Small intestine (tissue), 7 donors: ENCODE measurements at regions not wholly inside any gene's neighbourhood (a gene's known extent, or its start where the extent isn't known, plus 50 kb on each side); places are given as distances from the start of the nearest gene placed in this dataset.
A peak's percentile ranks its signal among the peaks of the same experiment; 100 is the strongest.

Experiments used
- DNase-seq, 2 donors: peaks; one replicate each; pipeline versions ENCODE4 v3.0.0 to v3.0.0-alpha.2; 2013
- FAIRE-seq: peaks from 2 replicates; lab custom pipeline; 2012; peaks lifted over from hg19 to GRCh38; lab: Jason Lieb, UNC
- H3K27ac ChIP-seq, 3 donors: one replicate each; pipeline ENCODE4 v1.5.1; 2013; ENCODE audit warnings: low read length in 2 of 3, mild to moderate bottlenecking in 2 of 3, control low read depth in 1 of 3, inconsistent platforms in 1 of 3, low read depth in 1 of 3, moderate library complexity in 1 of 3
- H3K27me3 ChIP-seq, 3 donors: one replicate each; pipeline ENCODE4 v1.6.1; 2013; ENCODE audit warnings: low read length in 3 of 3, inconsistent platforms in 1 of 3; ENCODE audit not compliant: control insufficient read depth in 3 of 3, insufficient read depth in 3 of 3
- H3K36me3 ChIP-seq, 3 donors: one replicate each; pipeline ENCODE4 v1.6.1; 2013; ENCODE audit warnings: low read length in 3 of 3, inconsistent platforms in 1 of 3, low read depth in 1 of 3, mild to moderate bottlenecking in 1 of 3, moderate library complexity in 1 of 3; ENCODE audit not compliant: control insufficient read depth in 3 of 3, insufficient read depth in 2 of 3
- H3K4me1 ChIP-seq, 3 donors: one replicate each; pipeline ENCODE4 v1.6.1; 2013; ENCODE audit warnings: low read length in 2 of 3, inconsistent platforms in 1 of 3, low read depth in 1 of 3, mild to moderate bottlenecking in 1 of 3, moderate library complexity in 1 of 3; ENCODE audit not compliant: control insufficient read depth in 3 of 3, insufficient read depth in 2 of 3
- H3K4me3 ChIP-seq, 3 donors: one replicate each; pipeline ENCODE4 v1.5.1; 2013; ENCODE audit warnings: low read length in 3 of 3, control low read depth in 1 of 3, inconsistent platforms in 1 of 3, low read depth in 1 of 3, mild to moderate bottlenecking in 1 of 3, moderate library complexity in 1 of 3
- H3K9me3 ChIP-seq, 2 donors: one replicate each; pipeline ENCODE4 v1.6.1; 2013; ENCODE audit warnings: low read depth in 1 of 2, low read length in 1 of 2; ENCODE audit not compliant: control insufficient read depth in 2 of 2, insufficient read depth in 1 of 2
- WGBS, 3 donors: extraction: QIAGEN DNeasy Blood & Tissue Kit; methylation state at CpG; one replicate each; pipeline ENCODE4 v1.1.7; 2013; 5-methylcytosine and 5-hydroxymethylcytosine counted together
- donor health status: healthy with polysubstance abuse.
- donor health status: control.
- donor health status: control.
- donor health status: Bipolar disorder and iron deficiency.
- donor health status: healthy.

DNA sequence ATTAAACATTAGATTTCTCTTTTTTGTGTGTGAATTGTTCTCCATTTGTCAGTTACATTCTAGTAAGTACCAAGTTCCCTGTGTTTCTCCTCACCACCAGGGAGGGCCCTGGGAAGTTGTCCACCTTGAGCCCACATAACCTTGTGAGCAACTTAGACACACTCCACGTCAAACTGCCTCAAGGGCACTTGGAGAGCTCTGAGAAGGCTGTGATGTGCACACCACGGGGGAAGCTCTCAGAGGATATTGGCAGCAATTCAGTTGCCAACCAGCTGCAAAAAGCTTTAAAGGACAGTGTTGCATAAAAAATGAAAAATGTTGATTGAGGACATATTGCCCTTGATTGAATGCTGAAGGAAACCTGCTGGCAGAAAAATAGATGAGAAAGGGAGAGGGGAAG, 743.6 kb downstream of the RNF144A start:
- no peak for DNase-seq
- no peak overlapping the region for H3K27ac ChIP-seq
- no peaks in the 10 kb centered on the region for H3K36me3 ChIP-seq
- no peaks in the 10 kb centered on the region for H3K27me3 ChIP-seq
- H3K4me1 ChIP-seq, result no peaks in the 10 kb centered on the region
- H3K4me3 ChIP-seq, result no peak overlapping the region
- WGBS, 3 donors, result 65 to 71% (median 65%) methylated on average over 2 of the region's 2 CpGs
- peaks cover 0 to 4% of the 10 kb centered on the region in 2 donors for H3K9me3 ChIP-seq
- FAIRE-seq, result no peak

DNA sequence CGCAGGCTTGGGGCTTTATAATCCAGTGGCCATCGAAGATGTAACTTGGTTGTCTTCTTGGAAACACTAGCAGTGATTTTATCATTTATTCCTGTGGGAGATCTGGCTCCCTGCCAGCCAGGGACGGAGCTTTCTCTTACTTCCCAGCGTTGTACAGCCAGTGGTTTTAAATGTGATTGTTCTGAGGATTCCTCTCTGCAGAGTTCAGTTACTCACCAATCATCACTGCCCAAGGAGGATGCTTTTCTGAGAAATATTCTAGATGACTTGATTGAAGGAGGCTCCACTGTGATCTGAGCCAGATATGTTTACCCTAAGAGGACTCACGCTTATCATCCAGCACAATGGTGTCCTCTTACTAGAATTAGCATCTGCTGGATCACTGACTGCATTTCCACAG, 744.3 kb downstream of the RNF144A start:
- H3K4me1 ChIP-seq, result no peaks in the 10 kb centered on the region
- no peaks in the 10 kb centered on the region for H3K27me3 ChIP-seq
- FAIRE-seq, result no peak
- H3K36me3 ChIP-seq, result no peaks in the 10 kb centered on the region
- no peak overlapping the region for H3K27ac ChIP-seq
- WGBS, 3 donors, result 51 to 63% (median 59%) methylated on average over 5 of the region's 5 CpGs
- H3K9me3 ChIP-seq, result peaks cover 0 to 4% of the 10 kb centered on the region in 2 donors
- no peak for DNase-seq
- no peak overlapping the region for H3K4me3 ChIP-seq

DNA sequence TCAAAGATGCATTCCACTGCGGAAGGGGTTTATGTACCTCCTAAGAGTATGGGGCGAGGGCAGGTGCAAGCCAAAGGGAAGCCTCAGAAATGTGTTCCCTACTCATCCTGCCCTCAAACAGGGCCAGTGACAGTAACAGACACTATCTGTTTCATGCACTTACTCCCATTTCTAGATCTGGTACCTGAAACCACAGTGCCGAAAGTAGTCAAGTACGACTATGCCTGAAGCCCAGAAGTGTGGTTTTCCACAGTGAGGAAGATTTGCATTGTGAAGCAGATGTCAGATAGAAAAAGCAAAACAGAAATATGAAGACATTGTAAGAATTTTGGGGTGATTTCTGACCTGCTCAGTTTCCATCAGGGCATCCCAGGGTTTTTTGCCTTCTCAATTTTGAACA, 748.7 kb downstream of the RNF144A start:
- Histone ChIP-seq H3K27me3 (no peaks in the 10 kb centered on the region), H3K4me3 (no peak overlapping the region), H3K4me1 (no peaks in the 10 kb centered on the region), H3K9me3 (no peaks in the 10 kb centered on the region), H3K27ac (no peak overlapping the region), H3K36me3 (no peaks in the 10 kb centered on the region)
- DNase-seq, result no peak
- 88 to 95% (median 89%) methylated on average over 4 of the region's 4 CpGs for WGBS, 3 donors
- FAIRE-seq, result no peak

DNA sequence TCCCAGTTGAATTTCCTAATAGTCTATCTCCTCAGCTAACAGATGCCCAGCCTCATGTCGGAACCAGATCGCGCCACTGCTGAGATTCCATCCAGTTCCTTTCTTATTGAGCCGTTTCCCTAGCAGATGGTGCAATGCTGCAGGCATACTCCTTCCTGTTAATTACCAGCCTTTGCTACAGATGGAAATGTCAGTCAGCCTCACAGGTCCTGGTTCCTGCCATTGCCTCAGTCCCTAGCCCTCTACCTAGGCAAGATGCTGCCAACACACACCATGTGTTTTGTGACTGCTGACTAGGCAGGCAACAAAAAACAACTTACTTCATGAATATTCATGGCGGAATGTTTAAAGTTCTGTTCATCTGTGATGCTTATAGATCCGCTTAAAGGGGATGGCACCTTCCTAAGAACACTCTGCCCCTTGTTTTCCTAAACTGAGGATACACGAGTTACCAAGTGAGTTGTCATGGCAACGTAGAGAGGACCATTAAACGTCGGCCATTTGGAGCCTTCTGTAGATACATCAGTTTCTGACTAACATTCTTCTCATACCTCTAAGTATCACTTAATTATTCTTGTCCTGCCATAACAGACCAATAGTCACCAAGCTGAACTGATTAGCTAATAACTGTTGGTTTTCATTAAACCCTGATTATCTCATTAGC, 749.5 kb downstream of the RNF144A start:
- no peak overlapping the region for H3K27ac ChIP-seq
- DNase-seq, result no peak
- H3K4me3 ChIP-seq, result no peak overlapping the region
- H3K4me1 ChIP-seq, result no peaks in the 10 kb centered on the region
- WGBS, 3 donors, result 83 to 90% (median 89%) methylated on average over 10 of the region's 10 CpGs
- H3K9me3 ChIP-seq, result no peaks in the 10 kb centered on the region
- no peaks in the 10 kb centered on the region for H3K27me3 ChIP-seq
- FAIRE-seq, result no peak
- H3K36me3 ChIP-seq, result no peaks in the 10 kb centered on the region

DNA sequence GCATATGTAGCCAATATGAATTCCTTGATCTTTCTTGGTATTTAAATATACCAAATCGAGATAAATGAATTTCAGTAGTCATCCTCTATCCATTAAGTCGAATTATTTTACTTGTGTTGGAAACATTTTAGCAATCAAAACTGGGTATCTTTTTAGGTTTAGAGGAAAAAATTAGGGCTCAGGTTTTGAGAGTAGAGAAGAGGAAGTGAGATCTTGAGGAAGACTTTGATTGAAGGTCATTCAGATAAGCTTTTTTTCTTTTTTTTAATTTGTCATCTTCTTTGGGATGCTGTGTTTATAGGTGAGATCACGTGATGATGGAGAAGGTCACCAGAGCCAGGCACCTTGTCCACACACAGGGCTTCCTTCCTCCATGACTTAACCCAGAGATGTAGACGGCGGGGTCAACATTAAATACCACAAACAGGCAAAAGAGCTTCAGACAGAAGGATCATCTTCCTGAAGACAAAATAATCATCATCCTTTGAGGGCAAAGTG, 750.1 kb downstream of the RNF144A start:
- 77 to 88% (median 86%) methylated on average over 5 of the region's 5 CpGs for WGBS, 3 donors
- no peak for FAIRE-seq

DNA sequence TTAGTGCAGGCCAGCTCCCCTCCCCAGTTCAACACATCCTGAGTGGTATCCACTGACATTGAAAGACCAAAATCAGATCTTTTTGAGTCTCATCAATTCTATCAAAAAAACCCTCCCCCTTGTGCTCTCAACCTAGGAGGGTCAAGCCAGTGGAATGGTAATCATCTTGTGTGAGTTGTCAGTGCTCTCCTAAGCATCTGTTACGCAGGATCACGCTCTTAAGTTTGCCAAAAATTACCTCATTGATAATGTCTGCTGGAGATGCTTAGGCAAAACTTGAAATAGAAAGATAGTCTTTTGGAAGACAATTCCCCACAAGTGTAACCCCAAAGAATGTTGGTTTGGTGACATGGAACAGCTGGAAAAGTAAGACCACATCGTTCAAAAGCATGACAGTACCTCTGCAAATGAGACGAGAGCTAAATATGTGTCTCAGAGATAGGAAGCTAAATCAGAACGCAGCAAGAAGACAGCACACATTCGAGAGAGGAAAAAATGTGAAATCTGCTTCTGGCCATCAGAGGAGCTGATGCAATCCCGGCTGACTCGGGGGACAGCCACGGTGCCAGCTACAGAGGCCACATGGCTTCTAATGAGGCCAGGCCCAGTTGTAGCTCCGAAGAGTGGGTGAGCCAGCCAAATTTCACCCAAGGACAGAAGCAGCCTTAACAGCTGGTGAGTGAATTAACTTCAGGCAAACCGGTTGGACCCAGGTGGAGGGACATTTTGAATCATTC, 753.9 kb downstream of the RNF144A start:
- FAIRE-seq (no peak), DNase-seq (no peak)
- 65 to 87% (median 83%) methylated on average over 11 of the region's 11 CpGs for WGBS, 3 donors
- Histone ChIP-seq H3K9me3 (no peaks in the 10 kb centered on the region), H3K27ac (peak overlapping the region in 1 of 3 donors; percentile 26), H3K4me1 (peaks cover 0 to 6% (median 0%) of the 10 kb centered on the region in 3 donors), H3K36me3 (no peaks in the 10 kb centered on the region), H3K27me3 (no peaks in the 10 kb centered on the region), H3K4me3 (no peak overlapping the region)

More for the DNA sequence above, 750.1 kb downstream of the RNF144A start:
- Histone ChIP-seq H3K36me3 (no peaks in the 10 kb centered on the region), H3K27me3 (no peaks in the 10 kb centered on the region), H3K4me1 (no peaks in the 10 kb centered on the region), H3K4me3 (no peak overlapping the region), H3K27ac (no peak overlapping the region), H3K9me3 (no peaks in the 10 kb centered on the region)
- DNase-seq, result no peak

DNA sequence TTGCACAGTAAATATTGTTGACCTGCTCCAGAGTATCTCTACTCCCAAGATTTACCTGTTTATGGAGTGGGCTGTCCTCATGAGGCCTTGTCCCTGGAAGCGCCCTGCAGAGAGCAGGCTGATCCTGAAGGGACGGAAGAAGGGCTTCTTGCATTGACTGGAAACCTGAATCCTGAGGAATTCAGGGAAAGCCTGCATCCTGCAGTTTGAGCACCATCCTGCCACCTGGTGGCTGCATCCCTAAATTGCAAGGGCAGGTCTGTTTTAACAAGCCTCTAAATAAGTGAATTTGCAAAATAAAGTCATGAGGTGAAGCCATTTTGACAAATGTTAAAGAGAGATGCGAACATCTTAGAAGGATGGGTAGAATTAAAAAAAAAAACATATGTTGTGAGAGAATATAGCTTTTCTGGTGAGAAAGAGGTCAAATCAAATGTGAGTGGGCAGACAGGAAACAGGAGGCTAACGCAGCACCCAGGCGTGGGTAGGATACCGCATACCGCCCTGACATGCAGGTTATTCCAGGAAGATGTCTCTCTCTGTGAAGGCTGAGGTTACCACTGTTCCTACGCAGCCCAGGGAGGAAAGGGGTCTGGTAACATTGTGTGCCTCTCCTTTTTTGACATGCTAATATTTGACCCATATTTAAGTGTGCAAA, 754.9 kb downstream of the RNF144A start:
- FAIRE-seq (no peak), DNase-seq (peak; percentile 56 to 65)
- H3K4me3 ChIP-seq, result no peak overlapping the region
- no peaks in the 10 kb centered on the region for H3K36me3 ChIP-seq
- 57 to 67% (median 64%) methylated on average over 8 of the region's 8 CpGs for WGBS, 3 donors
- peaks cover 0 to 6% (median 0%) of the 10 kb centered on the region in 3 donors for H3K4me1 ChIP-seq
- H3K9me3 ChIP-seq, result no peaks in the 10 kb centered on the region
- no peaks in the 10 kb centered on the region for H3K27me3 ChIP-seq
- H3K27ac ChIP-seq, result peak overlapping the region in 1 of 3 donors; percentile 11

DNA sequence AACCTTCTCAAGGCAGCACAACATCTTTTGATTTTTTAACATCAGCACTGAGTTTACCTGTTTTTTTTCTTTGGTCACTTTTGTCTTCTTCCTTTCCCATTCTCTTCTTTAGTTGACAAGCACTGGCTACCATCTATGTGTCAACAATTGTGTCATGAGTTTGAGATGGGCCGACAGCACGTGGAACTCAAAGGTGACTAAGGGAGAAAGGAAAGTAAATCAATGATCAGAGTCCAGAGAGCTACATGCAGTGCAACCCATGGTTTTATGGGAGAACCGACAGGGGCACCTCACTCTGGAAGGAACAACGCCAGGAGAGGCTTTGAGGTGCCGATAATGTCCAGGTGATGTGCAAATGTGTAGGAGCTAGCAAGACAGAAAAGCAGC, 755.5 kb downstream of the RNF144A start:
- Histone ChIP-seq H3K4me1 (peaks cover 0 to 6% (median 0%) of the 10 kb centered on the region in 3 donors), H3K36me3 (no peaks in the 10 kb centered on the region), H3K4me3 (no peak overlapping the region), H3K9me3 (no peaks in the 10 kb centered on the region), H3K27me3 (no peaks in the 10 kb centered on the region), H3K27ac (no peak overlapping the region)
- peak in 1 of 2 donors; percentile 65 for DNase-seq
- no peak for FAIRE-seq
- WGBS, 3 donors, result 32 to 73% (median 49%) methylated on average over 5 of the region's 5 CpGs
